ENCODE measurements at regions not wholly inside any gene's neighbourhood (a gene's known extent, or its start where the extent isn't known, plus 50 kb on each side); places are given as distances from the start of the nearest gene placed in this dataset.
"Not testable (repeated sequence)": the region's sequence is repeated elsewhere in the genome, so short reads cannot be mapped to it uniquely, and the experiment has no call there.

DNA sequence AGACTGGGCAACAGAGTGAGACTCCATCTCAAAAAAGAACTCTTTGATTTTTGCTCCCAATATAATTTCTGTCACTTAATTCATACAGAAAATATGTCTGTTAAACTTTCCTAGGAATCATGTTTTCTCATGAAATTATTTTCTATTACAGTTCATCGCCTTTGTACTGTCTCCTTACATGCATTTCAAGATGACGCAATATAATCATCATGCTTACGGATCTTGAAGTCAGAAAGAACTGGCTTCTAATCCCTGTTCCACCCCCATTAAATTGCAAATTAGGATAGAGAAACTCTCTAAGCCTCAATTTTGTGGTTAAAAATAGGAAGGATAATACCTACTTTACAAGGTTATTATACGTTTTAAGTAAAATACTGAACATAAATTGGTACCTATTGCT lies 467.6 kb upstream of the SMIM21 start:
- no peak for DNase-seq

DNA sequence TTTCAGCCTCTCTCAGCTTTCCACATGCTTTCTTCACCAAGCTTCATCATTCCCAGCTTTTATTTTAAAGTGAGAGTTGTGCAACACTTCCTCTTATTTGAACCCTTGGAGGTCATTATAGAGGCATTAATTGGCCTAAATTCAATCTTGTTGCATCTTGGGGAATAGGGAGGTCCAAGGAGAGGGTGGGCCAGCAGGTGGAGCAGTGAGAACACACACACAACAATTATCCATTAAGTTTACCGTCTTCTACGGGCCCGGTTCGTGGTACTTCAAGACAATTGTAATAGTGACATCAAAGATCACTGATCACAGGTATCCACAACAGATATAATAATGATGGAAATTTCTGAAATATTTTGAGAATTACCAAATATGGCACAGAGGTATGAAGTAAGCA lies 457.2 kb upstream of the SMIM21 start:
- DNase-seq = no peak

DNA sequence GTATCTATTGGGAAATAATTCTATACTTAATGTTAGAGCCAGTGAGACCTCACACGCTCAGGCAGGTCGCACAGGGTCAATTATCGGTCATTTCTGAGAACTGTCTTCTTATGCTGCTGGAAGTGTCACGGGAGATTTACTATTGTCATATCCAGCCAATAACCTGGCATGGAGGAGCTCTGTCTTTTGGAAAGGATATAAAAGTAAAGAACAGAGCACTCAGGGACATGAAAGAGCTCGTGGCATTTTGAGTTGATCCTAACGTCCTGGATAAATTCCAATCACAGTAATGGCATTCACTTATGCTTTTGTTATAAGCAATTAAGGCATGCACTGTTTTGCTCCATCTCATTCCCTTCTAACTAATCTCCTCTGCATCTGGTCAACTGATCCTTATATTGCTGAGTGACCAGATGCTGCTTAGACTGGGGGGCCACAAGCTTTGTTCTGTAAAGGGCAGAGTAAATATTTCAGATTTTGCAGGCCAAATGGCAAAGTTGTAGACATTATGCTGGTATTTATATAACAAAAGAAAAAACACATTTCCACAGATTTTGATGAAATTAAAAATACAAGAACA lies 453.5 kb upstream of the SMIM21 start:
- DNase-seq = no peak

DNA sequence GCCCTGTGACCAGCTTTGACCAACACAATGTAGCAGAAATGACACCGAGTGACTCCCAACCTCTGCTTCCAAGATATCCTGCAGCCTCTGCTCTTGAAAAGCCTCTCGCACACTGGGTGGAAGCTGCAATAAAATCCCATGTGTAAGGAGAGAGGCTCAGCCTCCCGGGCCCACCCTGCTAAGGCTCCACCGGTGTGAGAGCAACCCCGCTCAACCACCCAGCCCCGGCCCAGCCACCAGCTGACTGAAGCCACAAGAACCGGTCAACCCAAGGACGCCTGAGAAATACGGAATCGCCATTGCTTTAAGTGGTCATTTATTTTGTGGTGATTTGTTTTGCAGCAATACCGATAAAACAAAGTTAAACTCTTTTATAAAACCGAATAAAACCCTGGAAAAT lies 452.8 kb upstream of the SMIM21 start:
- DNase-seq = no peak

DNA sequence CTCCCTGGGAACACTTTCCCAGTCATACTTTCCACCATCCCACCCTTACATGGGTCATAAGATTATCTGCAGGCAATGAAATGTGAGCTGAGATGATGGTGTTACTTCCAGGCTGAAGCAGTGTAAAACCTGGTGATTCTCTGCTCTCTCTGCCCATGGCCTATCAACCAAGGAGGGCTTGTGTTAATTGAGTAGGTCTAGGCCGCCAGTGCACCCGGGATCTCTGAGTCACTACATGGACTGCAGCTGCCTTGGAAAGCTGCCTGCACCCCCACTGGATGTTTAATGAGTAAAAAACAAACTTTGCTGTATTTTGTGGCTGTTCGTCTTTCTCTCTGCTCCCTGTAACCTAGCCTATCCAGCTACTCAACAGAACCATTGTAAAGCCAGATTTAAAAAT lies 451.7 kb upstream of the SMIM21 start:
- no peak for DNase-seq

DNA sequence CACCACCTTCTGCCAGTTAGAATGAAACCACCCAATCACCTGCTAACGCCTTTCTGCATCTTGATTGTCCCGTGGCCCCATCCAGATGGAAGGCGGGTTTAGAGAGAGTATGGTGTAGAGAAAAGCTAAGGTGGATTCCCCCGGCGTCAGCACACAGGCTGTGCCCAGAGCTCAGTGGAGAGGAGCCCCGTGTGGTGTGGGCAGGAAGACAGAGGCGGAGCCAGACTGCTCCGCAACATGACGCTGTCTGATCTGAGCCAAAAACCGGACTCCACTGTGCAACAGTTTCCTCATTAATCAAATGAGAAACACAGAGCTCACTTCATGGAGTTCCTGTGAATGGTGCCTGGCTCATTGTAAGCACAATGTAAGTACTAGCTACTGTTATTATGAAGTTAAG lies 448.1 kb upstream of the SMIM21 start:
- DNase-seq = no peak

DNA sequence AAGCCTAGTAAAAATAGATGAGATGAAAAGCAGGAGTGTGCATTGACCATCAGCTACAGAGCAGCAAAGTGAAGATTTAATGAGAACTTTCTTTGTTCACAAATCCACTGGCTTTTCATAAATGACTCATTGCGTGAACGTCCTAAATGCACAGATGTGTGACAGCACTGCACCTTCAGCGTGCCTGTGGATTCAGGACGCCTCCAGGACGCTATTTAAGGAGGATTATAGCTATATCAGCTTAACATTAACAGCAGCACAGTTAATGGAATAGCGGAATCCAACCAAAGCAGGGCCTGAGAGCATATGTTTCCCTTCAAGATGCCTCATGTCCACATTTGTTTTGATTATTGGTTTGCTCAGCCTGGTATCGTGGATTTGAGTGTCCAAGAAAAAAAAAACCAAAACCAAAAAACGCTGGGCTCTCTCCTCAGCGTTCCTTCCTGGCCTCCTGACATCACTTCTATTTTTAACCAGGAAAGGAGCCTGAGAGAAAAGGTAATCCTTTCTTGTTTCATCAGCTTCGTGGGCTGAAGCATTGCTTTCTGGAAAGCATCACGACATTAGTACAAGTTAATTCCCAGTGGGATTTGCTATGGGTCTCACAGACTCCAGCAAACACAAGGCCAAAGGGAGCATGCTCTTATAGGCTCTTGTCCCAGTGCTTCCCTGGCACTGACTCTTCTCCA lies 447.0 kb upstream of the SMIM21 start:
- DNase-seq = no peak

DNA sequence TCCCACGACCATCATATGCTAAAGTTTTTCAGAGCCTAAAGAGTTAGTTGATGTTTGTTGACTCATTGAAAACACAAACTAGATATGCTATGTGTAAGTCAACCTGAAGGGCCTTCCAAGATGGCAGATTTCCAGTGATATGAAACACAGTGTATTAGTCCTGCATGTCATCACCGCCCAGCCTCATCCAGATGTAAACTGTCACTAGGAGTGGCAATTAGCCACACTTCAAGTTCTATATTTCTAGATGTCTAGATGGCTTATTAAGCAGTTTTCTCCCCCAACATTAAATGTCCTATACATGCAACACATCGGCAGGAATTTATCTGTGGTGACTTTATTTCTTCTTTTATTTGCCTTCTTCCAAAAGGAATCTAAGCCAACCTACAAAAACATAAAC lies 444.1 kb upstream of the SMIM21 start:
- no peak for DNase-seq

DNA sequence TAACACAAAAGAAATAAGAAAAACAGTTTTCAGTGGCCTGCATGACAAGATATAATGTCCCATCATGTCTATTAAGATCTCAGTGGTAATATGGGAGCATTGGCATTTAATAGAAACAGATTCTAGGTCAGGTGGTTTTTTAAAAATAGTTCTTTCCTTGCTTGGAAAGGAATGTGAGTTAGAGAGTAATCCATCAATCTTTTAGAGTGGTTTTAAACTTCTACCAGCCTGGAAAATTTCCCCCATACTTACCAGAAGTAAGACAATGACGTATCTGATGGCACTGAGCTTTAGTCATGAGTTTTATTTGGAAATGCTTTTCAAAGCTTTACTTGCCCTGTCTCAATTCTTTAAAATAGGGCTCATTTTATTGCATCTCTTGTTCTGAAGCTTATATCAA lies 441.7 kb upstream of the SMIM21 start:
- DNase-seq = no peak

DNA sequence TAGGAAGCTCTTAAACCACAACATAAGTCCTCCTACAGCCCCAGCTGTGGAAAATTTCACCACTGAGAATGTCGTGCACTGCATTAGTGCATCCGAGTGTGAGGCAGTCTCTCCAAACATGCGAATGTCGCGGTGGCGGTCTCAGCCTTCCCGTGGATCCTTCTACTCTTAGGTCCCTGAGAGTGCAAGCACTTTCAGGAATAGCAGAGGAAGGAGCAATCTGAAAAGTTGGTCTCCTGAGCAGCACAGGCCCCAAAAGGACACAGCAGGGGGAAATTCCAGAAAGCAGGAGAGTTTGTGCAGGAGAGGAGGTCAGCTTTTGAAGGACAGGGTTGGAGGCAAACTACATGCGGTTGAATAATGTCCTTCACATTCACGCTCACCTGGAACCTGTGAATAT lies 440.5 kb upstream of the SMIM21 start:
- no peak for DNase-seq

DNA sequence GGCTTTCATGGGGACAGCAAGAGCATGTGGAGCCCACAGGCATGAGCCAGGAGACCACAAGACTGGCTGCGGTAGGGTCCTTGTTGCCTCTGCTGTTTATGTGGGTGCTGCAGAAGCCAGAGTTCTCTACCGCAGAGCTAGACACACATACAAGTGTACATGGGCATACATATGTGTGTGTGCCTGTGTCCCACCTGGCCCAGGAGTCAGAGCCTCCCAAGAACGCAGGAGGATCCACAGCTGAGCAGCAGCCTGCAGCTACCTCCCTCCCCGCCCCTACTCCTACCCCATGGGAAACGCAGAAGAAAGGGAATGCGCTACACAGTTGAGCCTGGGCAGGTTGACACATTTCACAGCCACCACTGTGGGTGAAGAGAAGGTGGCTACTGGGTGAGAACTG lies 438.1 kb upstream of the SMIM21 start:
- DNase-seq = no peak

DNA sequence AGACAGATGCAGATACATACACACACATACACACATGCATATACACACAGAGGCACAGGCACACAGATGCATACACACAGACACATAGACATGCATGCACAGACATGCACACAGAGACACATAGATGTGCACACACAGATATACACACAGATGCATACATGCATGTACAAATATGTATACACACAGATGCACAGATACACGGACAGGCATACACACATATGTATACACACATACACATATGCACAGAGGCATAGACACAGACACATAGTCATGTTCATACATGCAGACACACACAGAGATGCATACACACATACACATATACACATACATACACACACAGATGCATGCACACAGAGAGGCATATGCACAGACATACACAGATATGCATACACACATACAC lies 437.3 kb upstream of the SMIM21 start:
- no peak for DNase-seq

DNA sequence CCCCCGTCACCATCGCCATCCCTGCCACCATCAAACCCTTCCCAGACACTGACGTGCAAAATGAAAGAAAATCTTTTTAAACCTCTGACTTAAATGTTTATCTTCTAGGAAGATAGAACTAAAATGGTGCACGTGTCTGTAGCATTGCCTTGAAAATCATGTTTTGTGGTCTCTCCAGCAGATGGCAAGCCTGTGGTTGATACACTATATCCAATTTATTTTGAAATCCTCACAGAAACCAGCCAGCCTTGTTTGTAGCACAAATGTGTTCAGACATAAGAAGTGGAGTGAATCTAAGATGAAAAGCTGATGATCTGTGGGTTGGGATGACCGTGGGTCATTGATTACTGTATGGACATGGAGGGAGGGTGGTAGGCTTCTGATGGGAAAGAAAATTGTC lies 436.2 kb upstream of the SMIM21 start:
- no peak for DNase-seq

DNA sequence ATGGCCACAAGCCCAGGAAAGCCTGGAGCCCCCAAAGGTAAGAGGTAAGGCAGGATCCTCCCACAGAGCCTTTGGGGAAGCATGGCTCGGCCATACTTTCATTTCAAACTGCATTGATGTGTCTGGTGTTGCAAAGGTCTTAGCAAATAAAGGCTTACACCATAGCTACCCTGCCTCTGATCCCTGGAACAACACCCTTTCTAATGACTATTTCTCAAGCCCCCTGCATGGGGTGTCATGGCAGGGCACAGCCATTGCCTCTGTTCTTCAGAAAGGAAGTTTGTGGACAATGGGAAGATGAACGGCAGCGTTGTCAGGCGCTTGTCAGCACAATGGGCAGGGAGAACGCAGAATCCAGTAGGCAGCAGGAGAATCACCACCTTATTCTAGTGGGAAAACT lies 435.0 kb upstream of the SMIM21 start:
- no peak for DNase-seq

DNA sequence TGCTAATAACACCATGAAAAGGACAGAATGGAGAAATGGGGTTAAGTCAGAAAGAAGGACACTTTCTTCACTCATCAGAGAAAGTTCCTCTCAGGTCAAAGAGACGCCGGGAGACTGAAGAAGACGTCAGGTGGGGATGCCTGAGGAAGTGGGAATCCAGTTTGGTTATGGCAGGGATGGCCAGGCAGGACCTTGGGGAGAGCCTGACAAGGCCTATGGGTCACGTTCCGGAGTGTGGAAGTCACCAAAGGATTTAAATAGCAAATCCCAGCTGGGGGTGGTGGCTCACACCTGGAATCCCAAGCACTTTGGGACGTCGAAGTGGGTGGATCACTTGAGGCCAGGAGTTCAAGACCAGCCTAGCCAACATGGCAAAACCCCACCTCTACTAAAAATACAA lies 432.7 kb upstream of the SMIM21 start:
- DNase-seq = no peak

DNA sequence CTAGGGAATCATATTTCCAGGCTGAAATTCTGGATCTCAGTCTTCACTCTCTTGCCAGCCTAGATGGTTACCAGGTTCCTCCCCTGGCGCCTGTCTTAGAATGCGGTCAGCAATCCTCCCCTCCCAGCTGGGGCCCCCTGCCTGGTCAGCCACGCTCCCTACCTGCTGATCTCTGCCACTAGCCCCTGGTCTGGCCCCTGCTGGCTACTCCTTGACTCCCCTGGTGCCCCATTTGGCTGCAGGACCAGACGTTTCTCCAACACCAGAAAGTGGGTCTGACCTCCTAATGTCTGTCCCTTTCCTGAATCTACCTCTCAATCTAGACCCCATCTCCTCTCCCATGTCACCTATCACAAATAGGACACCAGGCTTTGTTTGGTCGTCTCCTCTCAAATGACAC lies 432.0 kb upstream of the SMIM21 start:
- no peak for DNase-seq

DNA sequence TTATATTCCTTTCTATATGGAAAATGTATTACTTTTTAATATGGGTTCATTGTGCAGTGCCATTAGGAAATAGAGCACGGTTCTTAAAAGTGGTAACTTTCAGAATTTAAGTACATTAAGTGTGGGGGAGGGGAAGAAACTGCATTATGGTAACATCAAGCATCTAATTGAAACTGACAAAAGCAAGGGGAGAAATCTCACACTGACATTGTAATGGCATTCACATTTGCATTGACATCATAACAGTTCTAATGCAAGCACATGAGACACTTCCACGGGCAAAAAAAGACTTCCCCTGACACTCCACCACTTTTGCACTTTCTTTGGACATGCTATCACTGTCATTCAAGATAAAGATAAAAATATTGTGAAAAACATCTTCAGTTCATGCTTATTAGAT lies 431.3 kb upstream of the SMIM21 start:
- no peak for DNase-seq

DNA sequence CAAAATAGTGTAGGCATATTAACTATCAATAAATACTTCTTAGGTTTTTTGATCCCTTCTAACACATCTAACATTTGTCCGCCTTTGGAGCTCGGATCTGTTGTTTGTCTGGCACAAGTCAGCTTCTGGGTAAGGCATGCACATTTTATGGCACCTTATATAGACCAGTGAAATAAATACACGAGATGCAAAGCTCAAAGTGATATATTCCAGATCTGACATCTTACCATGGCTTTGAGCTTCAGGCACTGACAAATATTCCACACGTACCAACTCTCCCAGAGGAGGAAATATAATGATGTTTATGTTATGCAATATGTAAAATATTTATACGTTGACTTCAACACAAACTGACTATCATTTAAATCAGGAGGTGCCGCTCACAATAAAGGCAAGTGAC lies 430.1 kb upstream of the SMIM21 start:
- DNase-seq = no peak

DNA sequence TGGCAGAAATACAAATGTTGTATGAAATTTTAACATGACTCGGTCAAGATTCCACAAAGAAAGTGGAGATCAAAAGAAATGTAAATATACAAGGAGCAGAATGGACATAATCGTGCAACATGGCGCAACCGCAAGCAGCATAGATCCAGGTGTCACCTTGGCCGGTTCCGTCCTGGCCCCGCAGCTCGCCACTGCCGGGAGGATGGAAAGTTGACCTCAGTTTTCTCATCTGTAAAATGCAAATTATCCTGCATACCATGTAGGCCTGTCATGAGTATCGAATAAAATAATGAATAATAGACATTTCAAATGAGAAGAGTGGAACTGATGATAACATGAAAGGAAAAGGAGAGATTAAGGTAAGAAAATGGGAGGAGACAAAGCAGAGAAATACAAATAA lies 427.3 kb upstream of the SMIM21 start:
- no peak for DNase-seq

DNA sequence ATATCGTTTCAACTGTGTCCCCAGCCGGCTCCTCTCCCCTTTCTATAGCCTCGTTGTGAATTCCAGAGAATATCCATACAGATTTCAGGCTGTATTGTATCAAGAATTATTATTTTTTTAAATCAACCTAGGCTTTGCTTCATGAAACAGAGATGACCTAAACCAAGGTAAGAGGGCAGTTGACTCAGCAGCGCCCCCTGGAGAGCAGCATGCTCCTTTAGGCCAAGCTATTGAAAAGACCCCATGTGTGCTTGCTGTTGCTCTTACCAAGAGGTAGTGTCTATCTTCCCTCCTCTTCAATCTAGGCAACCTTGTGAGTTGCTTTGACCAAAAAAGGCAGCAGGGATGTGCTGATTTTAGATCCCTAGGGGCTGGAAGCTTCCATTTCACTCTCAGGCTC lies 426.7 kb upstream of the SMIM21 start:
- peak in 1 of 2 experiments; percentile 3 for DNase-seq

DNA sequence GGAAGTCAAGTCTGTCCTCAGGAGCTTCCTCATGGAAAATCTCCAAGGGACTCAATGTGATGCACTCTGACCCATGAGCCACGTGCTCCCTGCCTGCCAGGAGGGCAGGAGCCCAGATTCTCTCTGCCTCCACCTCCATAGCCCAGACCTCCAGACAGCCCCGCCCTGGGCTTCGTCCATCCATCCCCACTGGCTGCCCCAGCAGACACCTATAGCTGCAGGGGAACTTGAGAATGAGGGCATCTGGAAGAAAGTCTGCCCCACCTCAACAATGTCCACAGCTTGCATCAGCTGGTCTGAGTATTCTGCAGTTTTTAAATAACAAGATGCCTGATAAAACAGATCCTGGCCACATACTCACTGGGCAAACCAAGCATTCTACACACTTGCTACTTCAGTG lies 418.8 kb upstream of the SMIM21 start:
- no peak for DNase-seq

DNA sequence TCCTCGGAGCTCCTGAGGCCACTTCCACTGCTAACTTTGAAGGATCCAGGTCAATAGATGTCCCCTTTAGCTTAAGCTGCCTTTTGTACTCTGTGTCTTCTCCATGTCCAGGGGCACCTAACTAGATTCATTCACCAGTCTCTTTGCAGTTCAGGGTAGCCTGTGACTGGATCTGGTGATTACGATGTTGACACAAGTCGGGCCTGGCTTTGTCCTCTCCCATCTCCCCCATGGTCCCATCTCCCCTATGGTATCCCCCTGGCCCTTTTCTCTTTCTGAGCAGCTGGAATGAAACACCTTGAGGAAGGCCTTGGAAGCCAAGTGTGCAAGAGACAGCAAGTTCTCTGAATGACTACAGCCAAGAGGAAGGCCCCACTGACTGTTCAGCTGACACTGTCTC lies 417.9 kb upstream of the SMIM21 start:
- no peak for DNase-seq

DNA sequence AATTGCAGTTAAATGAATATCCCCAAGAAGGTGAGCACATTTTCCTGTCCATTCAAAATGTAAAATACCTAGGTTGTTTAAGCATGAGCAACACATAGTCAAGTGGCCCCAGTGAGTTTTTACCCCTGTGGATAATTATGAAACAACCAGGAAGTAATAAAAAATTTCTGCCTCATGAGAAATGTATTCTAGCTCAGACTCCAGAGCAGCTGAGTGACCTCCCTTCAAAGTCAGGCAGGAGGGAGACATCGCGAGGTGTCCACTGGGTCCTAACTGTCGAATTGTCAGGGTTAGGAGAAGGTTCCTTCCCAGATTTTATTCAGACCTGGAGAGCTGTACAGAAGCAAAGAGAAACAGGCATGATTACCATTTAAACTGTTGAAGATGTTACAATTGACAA lies 416.6 kb upstream of the SMIM21 start:
- DNase-seq = no peak

DNA sequence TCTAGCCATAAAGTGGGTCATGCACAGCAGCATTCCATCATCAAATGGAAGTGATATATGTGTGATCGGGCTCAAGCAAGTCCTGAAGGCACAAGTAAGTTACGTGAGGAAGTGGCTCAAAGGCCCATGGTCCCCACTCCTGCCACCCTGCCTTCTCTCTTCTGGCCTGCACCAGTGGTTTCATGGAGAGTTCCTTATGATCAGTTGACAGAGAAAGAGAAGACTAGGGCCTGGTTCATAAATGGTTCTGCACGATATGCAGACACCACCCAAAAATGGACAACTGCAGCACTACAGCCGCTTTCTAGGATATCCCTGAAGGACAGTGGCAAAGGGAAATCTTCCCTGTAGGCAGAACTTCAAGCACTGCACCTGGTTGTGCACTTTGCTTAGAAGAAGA lies 412.6 kb upstream of the SMIM21 start:
- no peak for DNase-seq

DNA sequence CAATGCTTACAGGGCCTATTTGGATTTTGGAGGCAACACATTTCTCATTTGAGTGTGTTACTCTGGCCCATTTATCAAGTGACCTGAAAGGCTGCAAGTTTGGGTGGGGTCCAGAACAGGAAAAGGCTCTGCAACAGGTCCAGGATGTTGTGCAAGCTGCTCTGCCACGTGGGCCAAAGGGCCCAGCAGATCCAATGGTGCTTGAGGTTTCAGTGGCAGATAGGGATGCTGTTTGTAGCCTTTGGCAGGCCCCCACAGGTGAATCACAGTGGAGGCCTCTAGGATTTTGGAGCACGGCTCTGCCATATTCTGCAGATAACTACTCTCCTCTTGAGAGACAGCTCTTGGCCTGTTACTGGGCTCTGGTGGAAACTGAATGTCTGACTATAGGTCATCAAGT lies 412.2 kb upstream of the SMIM21 start:
- not testable (repeated sequence) for DNase-seq
